ENCODE measurements at regions not wholly inside any gene's neighbourhood (a gene's known extent, or its start where the extent isn't known, plus 50 kb on each side); places are given as distances from the start of the nearest gene placed in this dataset.
"Not testable (repeated sequence)": the region's sequence is repeated elsewhere in the genome, so short reads cannot be mapped to it uniquely, and the experiment has no call there.

- not testable (repeated sequence) for ATAC-seq
Measured at GRCh38 chr10:48102410-48103146, 103.0 kb upstream of the FAM25C start.

- not testable (repeated sequence) for ATAC-seq
Measured at GRCh38 chr10:48098854-48099253, 99.3 kb upstream of the FAM25C start.

GRCh38 chr10:48090706-48091105 lies 91.1 kb upstream of the FAM25C start:
- not testable (repeated sequence) for ATAC-seq

- ATAC-seq = not testable (repeated sequence)
Measured at GRCh38 chr10:48088087-48088486, 88.5 kb upstream of the FAM25C start.

- not testable (repeated sequence) for ATAC-seq
Measured at GRCh38 chr10:48084446-48084845, 84.9 kb upstream of the FAM25C start.

GRCh38 chr10:48071228-48071627 lies 71.6 kb upstream of the FAM25C start:
- not testable (repeated sequence) for ATAC-seq

GRCh38 chr10:48063944-48064625 lies 64.5 kb upstream of the FAM25C start:
- ATAC-seq = peak; percentile 44 to 55

- ATAC-seq = not testable (repeated sequence)
Measured at GRCh38 chr10:48055395-48055794, 55.8 kb upstream of the FAM25C start.

Data from activated CD4-positive, CD25-positive, alpha-beta regulatory T cell treated with anti-CD3 and anti-CD28 coated beads, Interleukin-2, amount 50 U/mL, for 24 hours (primary cell).